ENCODE measurements at regions not wholly inside any gene's neighbourhood (a gene's known extent, or its start where the extent isn't known, plus 50 kb on each side); places are given as distances from the start of the nearest gene placed in this dataset.

- no peak overlapping the region for H3K9ac ChIP-seq (ENCODE audit: low read length)
- no peaks in the 10 kb centered on the region for H4K20me1 ChIP-seq (ENCODE audit: insufficient read depth, low read length)
- no peak overlapping the region for H2AFZ ChIP-seq (ENCODE audit: low read length)
- no peaks in the 10 kb centered on the region for H3K27me3 ChIP-seq (ENCODE audit: insufficient read depth, low read length)
- TF ChIP-seq EZH2 (IDR thresholded peaks at IDR 0.05; ENCODE audit: borderline replicate concordance, low read length), result no peak
- TF ChIP-seq, protein P1, sequence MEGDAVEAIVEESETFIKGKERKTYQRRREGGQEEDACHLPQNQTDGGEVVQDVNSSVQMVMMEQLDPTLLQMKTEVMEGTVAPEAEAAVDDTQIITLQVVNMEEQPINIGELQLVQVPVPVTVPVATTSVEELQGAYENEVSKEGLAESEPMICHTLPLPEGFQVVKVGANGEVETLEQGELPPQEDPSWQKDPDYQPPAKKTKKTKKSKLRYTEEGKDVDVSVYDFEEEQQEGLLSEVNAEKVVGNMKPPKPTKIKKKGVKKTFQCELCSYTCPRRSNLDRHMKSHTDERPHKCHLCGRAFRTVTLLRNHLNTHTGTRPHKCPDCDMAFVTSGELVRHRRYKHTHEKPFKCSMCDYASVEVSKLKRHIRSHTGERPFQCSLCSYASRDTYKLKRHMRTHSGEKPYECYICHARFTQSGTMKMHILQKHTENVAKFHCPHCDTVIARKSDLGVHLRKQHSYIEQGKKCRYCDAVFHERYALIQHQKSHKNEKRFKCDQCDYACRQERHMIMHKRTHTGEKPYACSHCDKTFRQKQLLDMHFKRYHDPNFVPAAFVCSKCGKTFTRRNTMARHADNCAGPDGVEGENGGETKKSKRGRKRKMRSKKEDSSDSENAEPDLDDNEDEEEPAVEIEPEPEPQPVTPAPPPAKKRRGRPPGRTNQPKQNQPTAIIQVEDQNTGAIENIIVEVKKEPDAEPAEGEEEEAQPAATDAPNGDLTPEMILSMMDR (IDR thresholded peaks at IDR 0.05; ENCODE audit: low read length), result no peak
- no peaks in the 10 kb centered on the region for H3F3A ChIP-seq (ENCODE audit: insufficient read depth, low read length)
- no peaks in the 10 kb centered on the region for H3K9me2 ChIP-seq (ENCODE audit: low read depth, low read length)
- H3K27ac ChIP-seq (ENCODE audit: low read depth, low read length, poor library complexity, severe bottlenecking), result no peak overlapping the region
- H3K4me3 ChIP-seq (ENCODE audit: low read depth, low read length, poor library complexity, severe bottlenecking), result no peak overlapping the region
- H3K9me3 ChIP-seq (ENCODE audit: low read length), result no peaks in the 10 kb centered on the region
- no peaks in the 10 kb centered on the region for H3K4me1 ChIP-seq (ENCODE audit: insufficient read depth, low read length, severe bottlenecking)
- no peaks in the 10 kb centered on the region for H3K36me3 ChIP-seq (ENCODE audit: insufficient read depth, low read length)
- H3K4me2 ChIP-seq (ENCODE audit: low read length), result no peak overlapping the region
- no peaks in the 10 kb centered on the region for H3K79me2 ChIP-seq (ENCODE audit: insufficient read depth, low read length)
These were observed 169.0 kb upstream of the ZFHX3 start for GRCh38 chr16:73216932-73217331.

GRCh38 chr16:73215678-73216377 is 167.9 kb upstream of the ZFHX3 start:
- no peak overlapping the region for H3K4me2 ChIP-seq (ENCODE audit: low read length)

GRCh38 chr16:73214825-73215677 is 167.1 kb upstream of the ZFHX3 start:
- Histone ChIP-seq H3K4me2 (ENCODE audit: low read length) (no peak overlapping the region), H3K27me3 (ENCODE audit: insufficient read depth, low read length) (no peaks in the 10 kb centered on the region), H2AFZ (ENCODE audit: low read length) (no peak overlapping the region), H3F3A (ENCODE audit: insufficient read depth, low read length) (no peaks in the 10 kb centered on the region), H3K9ac (ENCODE audit: low read length) (no peak overlapping the region), H4K20me1 (ENCODE audit: insufficient read depth, low read length) (no peaks in the 10 kb centered on the region), H3K79me2 (ENCODE audit: insufficient read depth, low read length) (no peaks in the 10 kb centered on the region), H3K9me2 (ENCODE audit: low read depth, low read length) (no peaks in the 10 kb centered on the region), H3K4me3 (ENCODE audit: low read depth, low read length, poor library complexity, severe bottlenecking) (no peak overlapping the region), H3K4me1 (ENCODE audit: insufficient read depth, low read length, severe bottlenecking) (no peaks in the 10 kb centered on the region), H3K27ac (ENCODE audit: low read depth, low read length, poor library complexity, severe bottlenecking) (no peak overlapping the region), H3K36me3 (ENCODE audit: insufficient read depth, low read length) (no peaks in the 10 kb centered on the region), H3K9me3 (ENCODE audit: low read length) (no peaks in the 10 kb centered on the region)
- TF ChIP-seq, protein P1 (IDR thresholded peaks at IDR 0.05; ENCODE audit: low read length), result no peak
- TF ChIP-seq EZH2 (IDR thresholded peaks at IDR 0.05; ENCODE audit: borderline replicate concordance, low read length), result no peak

More at GRCh38 chr16:73215678-73216377, 167.9 kb upstream of the ZFHX3 start:
- no peaks in the 10 kb centered on the region for H3K79me2 ChIP-seq (ENCODE audit: insufficient read depth, low read length)
- H3K36me3 ChIP-seq (ENCODE audit: insufficient read depth, low read length), result no peaks in the 10 kb centered on the region
- H3K9me3 ChIP-seq (ENCODE audit: low read length), result no peaks in the 10 kb centered on the region
- no peaks in the 10 kb centered on the region for H3K4me1 ChIP-seq (ENCODE audit: insufficient read depth, low read length, severe bottlenecking)
- no peaks in the 10 kb centered on the region for H3K9me2 ChIP-seq (ENCODE audit: low read depth, low read length)
- H4K20me1 ChIP-seq (ENCODE audit: insufficient read depth, low read length), result no peaks in the 10 kb centered on the region
- no peak overlapping the region for H3K27ac ChIP-seq (ENCODE audit: low read depth, low read length, poor library complexity, severe bottlenecking)
- H3K4me3 ChIP-seq (ENCODE audit: low read depth, low read length, poor library complexity, severe bottlenecking), result no peak overlapping the region
- no peak overlapping the region for H3K9ac ChIP-seq (ENCODE audit: low read length)
- TF ChIP-seq, protein P1 (IDR thresholded peaks at IDR 0.05; ENCODE audit: low read length), result no peak
- TF ChIP-seq EZH2 (IDR thresholded peaks at IDR 0.05; ENCODE audit: borderline replicate concordance, low read length), result no peak
- H2AFZ ChIP-seq (ENCODE audit: low read length), result no peak overlapping the region
- H3F3A ChIP-seq (ENCODE audit: insufficient read depth, low read length), result no peaks in the 10 kb centered on the region
- no peaks in the 10 kb centered on the region for H3K27me3 ChIP-seq (ENCODE audit: insufficient read depth, low read length)
